ENCODE measurements at regions not wholly inside any gene's neighbourhood (a gene's known extent, or its start where the extent isn't known, plus 50 kb on each side); places are given as distances from the start of the nearest gene placed in this dataset.

DNA sequence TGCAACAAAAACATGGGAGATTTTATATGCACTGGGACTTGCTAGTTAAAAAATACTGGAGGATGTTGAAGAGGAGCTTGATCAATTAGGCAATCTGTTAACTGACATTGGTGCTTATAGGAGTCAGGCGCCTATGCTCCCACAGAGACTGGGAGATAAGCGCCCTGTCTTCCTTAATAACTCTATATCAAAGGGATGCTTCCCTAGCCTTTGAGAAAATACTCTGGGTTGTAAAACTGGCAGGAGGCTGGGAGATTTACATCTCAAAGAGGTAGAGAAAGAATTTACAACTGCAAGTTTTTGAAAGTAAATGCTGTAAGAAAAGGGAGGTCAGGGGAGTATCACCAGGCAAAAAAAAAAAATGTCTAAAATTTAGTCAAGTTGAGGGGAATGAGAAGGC lies 325.4 kb downstream of the PCDH10 start:
- no peak for TF ChIP-seq POLR2A (IDR thresholded peaks at IDR 0.05)
- TF ChIP-seq, protein P1, sequence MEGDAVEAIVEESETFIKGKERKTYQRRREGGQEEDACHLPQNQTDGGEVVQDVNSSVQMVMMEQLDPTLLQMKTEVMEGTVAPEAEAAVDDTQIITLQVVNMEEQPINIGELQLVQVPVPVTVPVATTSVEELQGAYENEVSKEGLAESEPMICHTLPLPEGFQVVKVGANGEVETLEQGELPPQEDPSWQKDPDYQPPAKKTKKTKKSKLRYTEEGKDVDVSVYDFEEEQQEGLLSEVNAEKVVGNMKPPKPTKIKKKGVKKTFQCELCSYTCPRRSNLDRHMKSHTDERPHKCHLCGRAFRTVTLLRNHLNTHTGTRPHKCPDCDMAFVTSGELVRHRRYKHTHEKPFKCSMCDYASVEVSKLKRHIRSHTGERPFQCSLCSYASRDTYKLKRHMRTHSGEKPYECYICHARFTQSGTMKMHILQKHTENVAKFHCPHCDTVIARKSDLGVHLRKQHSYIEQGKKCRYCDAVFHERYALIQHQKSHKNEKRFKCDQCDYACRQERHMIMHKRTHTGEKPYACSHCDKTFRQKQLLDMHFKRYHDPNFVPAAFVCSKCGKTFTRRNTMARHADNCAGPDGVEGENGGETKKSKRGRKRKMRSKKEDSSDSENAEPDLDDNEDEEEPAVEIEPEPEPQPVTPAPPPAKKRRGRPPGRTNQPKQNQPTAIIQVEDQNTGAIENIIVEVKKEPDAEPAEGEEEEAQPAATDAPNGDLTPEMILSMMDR (IDR thresholded peaks at IDR 0.05), result no peak
